ENCODE measurements at regions not wholly inside any gene's neighbourhood (a gene's known extent, or its start where the extent isn't known, plus 50 kb on each side); places are given as distances from the start of the nearest gene placed in this dataset.

DNA sequence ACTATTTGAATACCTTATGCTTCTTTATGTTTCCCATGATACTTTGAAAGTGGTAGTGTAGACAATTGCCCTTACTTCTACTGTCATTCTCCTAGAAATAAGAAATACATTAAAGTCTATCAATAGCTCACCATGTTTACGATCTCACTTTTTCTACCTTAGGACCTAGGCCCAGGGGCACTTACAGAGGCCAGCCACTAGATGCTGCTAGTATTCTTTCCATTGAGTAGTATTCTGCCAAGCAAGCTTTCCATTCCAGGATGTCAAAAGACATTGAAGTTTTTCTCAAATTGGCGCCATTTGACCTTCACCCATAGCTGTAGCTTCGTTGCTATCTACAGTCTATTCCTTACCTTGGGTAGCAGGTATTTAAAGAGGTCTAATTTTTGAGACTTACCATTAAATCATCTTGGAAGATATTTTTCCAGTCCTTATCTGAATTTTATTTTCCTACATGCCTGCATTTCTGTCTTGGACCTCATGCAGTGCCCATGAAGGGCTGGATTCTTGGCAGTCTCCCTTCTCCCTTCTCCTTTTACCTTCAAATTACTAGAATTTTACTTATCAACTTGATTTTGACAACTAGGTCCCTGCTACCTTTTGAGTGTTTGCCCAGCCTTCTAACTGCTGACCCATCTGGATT lies 246.0 kb upstream of the NUDT12 start:
- TF ChIP-seq, protein P1, sequence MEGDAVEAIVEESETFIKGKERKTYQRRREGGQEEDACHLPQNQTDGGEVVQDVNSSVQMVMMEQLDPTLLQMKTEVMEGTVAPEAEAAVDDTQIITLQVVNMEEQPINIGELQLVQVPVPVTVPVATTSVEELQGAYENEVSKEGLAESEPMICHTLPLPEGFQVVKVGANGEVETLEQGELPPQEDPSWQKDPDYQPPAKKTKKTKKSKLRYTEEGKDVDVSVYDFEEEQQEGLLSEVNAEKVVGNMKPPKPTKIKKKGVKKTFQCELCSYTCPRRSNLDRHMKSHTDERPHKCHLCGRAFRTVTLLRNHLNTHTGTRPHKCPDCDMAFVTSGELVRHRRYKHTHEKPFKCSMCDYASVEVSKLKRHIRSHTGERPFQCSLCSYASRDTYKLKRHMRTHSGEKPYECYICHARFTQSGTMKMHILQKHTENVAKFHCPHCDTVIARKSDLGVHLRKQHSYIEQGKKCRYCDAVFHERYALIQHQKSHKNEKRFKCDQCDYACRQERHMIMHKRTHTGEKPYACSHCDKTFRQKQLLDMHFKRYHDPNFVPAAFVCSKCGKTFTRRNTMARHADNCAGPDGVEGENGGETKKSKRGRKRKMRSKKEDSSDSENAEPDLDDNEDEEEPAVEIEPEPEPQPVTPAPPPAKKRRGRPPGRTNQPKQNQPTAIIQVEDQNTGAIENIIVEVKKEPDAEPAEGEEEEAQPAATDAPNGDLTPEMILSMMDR (IDR thresholded peaks at IDR 0.05; ENCODE audit: insufficient read depth, low read depth, low read length): peak; percentile 100
- TF ChIP-seq EZH2 (IDR thresholded peaks at IDR 0.05; ENCODE audit: insufficient read depth, low read length): no peak

Measured in astrocyte (in vitro differentiated cells and primary cell).